HepG2 (cell line): ENCODE measurements at regions not wholly inside any gene's neighbourhood (a gene's known extent, or its start where the extent isn't known, plus 50 kb on each side); places are given as distances from the start of the nearest gene placed in this dataset.

Experiments
- ATAC-seq: fragments of 200-7000 bp; cut with Tn5 transposase; 3 replicates; pipeline ENCODE4 v1.9.1; 2020; ENCODE audit warnings: mild to moderate bottlenecking, moderate library complexity
- BruUV-seq: library from RNA; stranded (reverse); fragments of 400-500 nt; replicated peaks from 2 replicates; lab custom pipeline; 2021; lab: Mats Ljungman, UMichigan
- CTCF ChIA-PET: fragments of 300-600 bp; formaldehyde crosslinking; extraction: SDS; loops from one replicate; lab custom pipeline; 2021; ENCODE audit warnings: low total read pairs, inconsistent platforms, low intra/inter-chr PET ratio; lab: Yijun Ruan, JAX
- POLR2A ChIA-PET: fragments of 350-600 bp; sonication (Branson Sonifier 250); formaldehyde crosslinking; loops from one replicate; lab custom pipeline; 2020; ENCODE audit warnings: antibody characterized with exemption, inconsistent platforms; lab: Yijun Ruan, JAX
- DNase-seq: peaks from one replicate; pipeline ENCODE4 v3.0.0-alpha.2; 2015; ENCODE audit warnings: low spot score
- FAIRE-seq: peaks from 3 replicates; lab custom pipeline; 2011; peaks lifted over from hg19 to GRCh38; lab: Jason Lieb, UNC
- H2AFZ ChIP-seq: one replicate; pipeline ENCODE4 v1.6.1; 2011; ENCODE audit warnings: low read length, inconsistent platforms
- H3K27ac ChIP-seq: fragments of 300-600 bp; 3 replicates; pipeline ENCODE4 v1.8.0; 2011; ENCODE audit warnings: mixed run types, mild to moderate bottlenecking, mixed read lengths, low read length, inconsistent platforms; ENCODE audit not compliant: insufficient read depth; ENCODE audit errors: extremely low read length
- H3K27me3 ChIP-seq, 2 experiments: fragments of 200-600 bp in 1 of 2; 2 replicates in 1 of 2; 3 replicates in 1 of 2; pipeline versions ENCODE4 v1.6.0 to v1.8.0; 2011; ENCODE audit warnings: low read length in 2 of 2, mild to moderate bottlenecking in 2 of 2, moderate library complexity in 2 of 2, inconsistent platforms in 1 of 2; ENCODE audit not compliant: insufficient read depth in 2 of 2, control insufficient read depth in 1 of 2
- H3K36me3 ChIP-seq, 2 experiments: fragments of 200-600 bp in 1 of 2; replicated peaks in 1 of 2; 2 replicates in 1 of 2; 3 replicates in 1 of 2; pipeline versions ENCODE4 v1.5.1 to v1.8.0; 2011; ENCODE audit warnings: low read length in 2 of 2, inconsistent platforms in 1 of 2; ENCODE audit not compliant: insufficient read depth in 2 of 2, control insufficient read depth in 1 of 2
- H3K4me1 ChIP-seq: 2 replicates; pipeline ENCODE4 v1.5.1; 2012; ENCODE audit warnings: low read length, inconsistent platforms; ENCODE audit not compliant: insufficient read depth
- H3K4me2 ChIP-seq: 2 replicates; pipeline ENCODE4 v1.6.0; 2011; ENCODE audit warnings: low read depth, low read length, inconsistent platforms
- H3K4me3 ChIP-seq, 3 experiments: fragments of 200-600 bp in 1 of 3; sonication (generic), shearing (Covaris generic) in 1 of 3; replicated peaks in 1 of 3; 2 replicates each; pipeline ENCODE4 v1.5.1; 2011 to 2016; ENCODE audit warnings: low read length in 3 of 3, inconsistent platforms in 2 of 3, low read depth in 2 of 3, mild to moderate bottlenecking in 2 of 3, control low read depth in 1 of 3, mixed read lengths in 1 of 3; ENCODE audit not compliant: insufficient read depth in 1 of 3
- H3K79me2 ChIP-seq: one replicate; pipeline ENCODE4 v1.6.1; 2011; ENCODE audit warnings: low read length, inconsistent platforms; ENCODE audit not compliant: insufficient read depth
- H3K9ac ChIP-seq: 2 replicates; pipeline ENCODE4 v1.6.0; 2011; ENCODE audit warnings: mild to moderate bottlenecking, low read depth, low read length, inconsistent platforms; ENCODE audit not compliant: insufficient read depth
- H3K9me3 ChIP-seq: 2 replicates; pipeline ENCODE4 v1.5.1; 2012; ENCODE audit warnings: mild to moderate bottlenecking, low read length
- H4K20me1 ChIP-seq: 2 replicates; pipeline ENCODE4 v1.6.0; 2011; ENCODE audit warnings: inconsistent platforms, mild to moderate bottlenecking, low read length, moderate library complexity; ENCODE audit not compliant: insufficient read depth
- AHR ChIP-seq: IDR thresholded peaks from 2 replicates; pipeline ENCODE4 v1.6.1; 2018; ENCODE audit warnings: missing genetic modification reagents, missing compliant biosample characterization
- STAG1 ChIP-seq: sonication (generic); formaldehyde crosslinking; IDR thresholded peaks from 2 replicates; pipeline ENCODE4 v1.4.0; 2020; ENCODE audit warnings: missing genetic modification reagents
- ZNF264 ChIP-seq: sonication (generic); formaldehyde crosslinking; IDR thresholded peaks from 2 replicates; pipeline ENCODE4 v1.4.0; 2020; ENCODE audit warnings: missing genetic modification reagents
- ZNF441 ChIP-seq: sonication (generic); formaldehyde crosslinking; IDR thresholded peaks from 2 replicates; pipeline ENCODE4 v1.7.0; 2021; ENCODE audit warnings: missing genetic modification reagents, borderline replicate concordance
- WGBS: methylation state at CpG from one replicate; pipeline ENCODE4 v1.1.6; 2017; ENCODE audit warnings: low lambda C conversion rate; 5-methylcytosine and 5-hydroxymethylcytosine counted together
- in situ Hi-C: cut with HindIII; loops from 2 replicates; pipeline ENCODE4 v1.10.0; 2017; ENCODE audit warnings: low pct_unique_long_range_greater_than_20kb; ENCODE audit not compliant: extremely low pct_ligation_motif_present
- intact Hi-C: fragments of 100-400 bp; cut with micrococcal nuclease; formaldehyde crosslinking; loops from one replicate; pipeline ENCODE4 v1.10.0; 2022; ENCODE audit not compliant: unreplicated experiment
- TF ChIP-seq, protein P1 (sequence below): sonication (generic); formaldehyde crosslinking; IDR thresholded peaks from 2 replicates; pipeline ENCODE4 v1.5.0; 2020; ENCODE audit warnings: mild to moderate bottlenecking, low read depth, missing genetic modification reagents, borderline replicate concordance
- TF ChIP-seq, protein P2 (sequence below): sonication (generic); formaldehyde crosslinking; IDR thresholded peaks from 2 replicates; pipeline ENCODE4 v1.5.0; 2020; ENCODE audit warnings: mild to moderate bottlenecking, missing genetic modification reagents, moderate library complexity

DNA sequence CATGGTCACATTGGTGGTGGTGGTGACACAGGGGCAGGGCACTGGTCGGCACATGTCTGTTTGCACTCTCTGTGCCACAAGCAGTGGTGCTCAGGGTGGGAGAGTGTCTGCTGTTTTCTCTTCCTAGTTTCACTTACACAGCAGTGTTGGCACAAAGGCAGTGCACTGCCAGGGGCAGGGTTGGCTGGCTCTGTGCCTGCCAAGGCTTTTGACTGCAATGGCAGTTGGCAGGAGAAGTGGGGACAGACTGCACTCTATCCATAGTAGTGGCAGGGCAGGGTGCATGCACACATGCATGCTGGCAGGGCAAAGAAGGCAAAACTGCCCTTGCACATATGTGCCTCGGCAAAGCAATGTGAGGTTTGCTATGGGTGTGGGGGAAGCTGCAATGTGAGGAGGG lies 635.9 kb downstream of the SUCLG1 start:
- FAIRE-seq: no peak
- TF ChIP-seq, protein P1, sequence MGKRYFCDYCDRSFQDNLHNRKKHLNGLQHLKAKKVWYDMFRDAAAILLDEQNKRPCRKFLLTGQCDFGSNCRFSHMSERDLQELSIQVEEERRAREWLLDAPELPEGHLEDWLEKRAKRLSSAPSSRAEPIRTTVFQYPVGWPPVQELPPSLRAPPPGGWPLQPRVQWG (CRISPR knock-in tag): no peak
- TF ChIP-seq ZNF264 (no peak), ZNF441 (no peak)

DNA sequence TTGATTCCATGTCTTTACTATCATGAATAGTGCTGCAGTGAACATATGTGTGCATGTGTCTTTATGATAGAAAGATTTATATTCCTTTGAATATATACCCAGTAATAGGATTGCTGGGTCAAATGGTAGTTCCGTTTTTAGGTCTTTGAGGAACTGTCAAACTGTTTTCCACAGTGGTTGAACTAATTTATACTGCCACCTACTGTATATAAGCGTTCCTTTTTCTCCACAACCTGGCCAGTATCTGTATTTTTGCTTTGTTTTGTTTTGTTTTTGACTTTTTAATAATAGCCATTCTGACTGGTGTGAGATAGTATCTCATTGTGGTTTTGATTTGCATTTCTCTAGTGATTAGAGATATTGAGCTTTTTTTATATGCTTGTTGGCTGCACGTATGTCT lies 641.6 kb downstream of the SUCLG1 start:
- POLR2A ChIA-PET: no interaction called here
- no peak overlapping the region for H3K27ac ChIP-seq
- H3K27me3 ChIP-seq: no peaks in the 10 kb centered on the region
- H3K4me2 ChIP-seq: no peak overlapping the region
- no peak for DNase-seq
- H3K79me2 ChIP-seq: no peaks in the 10 kb centered on the region
- H3K4me3 ChIP-seq: no peak overlapping the region
- no peak overlapping the region for H3K9ac ChIP-seq
- CTCF ChIA-PET: no interaction called here
- H4K20me1 ChIP-seq: no peaks in the 10 kb centered on the region
- WGBS: 11% methylated on average over 3 of the region's 3 CpGs
- no peak overlapping the region for H2AFZ ChIP-seq
- ATAC-seq: peak; percentile 34; the same call in 1 of the 3 replicates
- FAIRE-seq: no peak
- H3K9me3 ChIP-seq: no peaks in the 10 kb centered on the region
- no peaks in the 10 kb centered on the region for H3K36me3 ChIP-seq
- TF ChIP-seq AHR: no peak
- TF ChIP-seq STAG1 (CRISPR knock-in tag): peak; percentile 67
- TF ChIP-seq, protein P2, sequence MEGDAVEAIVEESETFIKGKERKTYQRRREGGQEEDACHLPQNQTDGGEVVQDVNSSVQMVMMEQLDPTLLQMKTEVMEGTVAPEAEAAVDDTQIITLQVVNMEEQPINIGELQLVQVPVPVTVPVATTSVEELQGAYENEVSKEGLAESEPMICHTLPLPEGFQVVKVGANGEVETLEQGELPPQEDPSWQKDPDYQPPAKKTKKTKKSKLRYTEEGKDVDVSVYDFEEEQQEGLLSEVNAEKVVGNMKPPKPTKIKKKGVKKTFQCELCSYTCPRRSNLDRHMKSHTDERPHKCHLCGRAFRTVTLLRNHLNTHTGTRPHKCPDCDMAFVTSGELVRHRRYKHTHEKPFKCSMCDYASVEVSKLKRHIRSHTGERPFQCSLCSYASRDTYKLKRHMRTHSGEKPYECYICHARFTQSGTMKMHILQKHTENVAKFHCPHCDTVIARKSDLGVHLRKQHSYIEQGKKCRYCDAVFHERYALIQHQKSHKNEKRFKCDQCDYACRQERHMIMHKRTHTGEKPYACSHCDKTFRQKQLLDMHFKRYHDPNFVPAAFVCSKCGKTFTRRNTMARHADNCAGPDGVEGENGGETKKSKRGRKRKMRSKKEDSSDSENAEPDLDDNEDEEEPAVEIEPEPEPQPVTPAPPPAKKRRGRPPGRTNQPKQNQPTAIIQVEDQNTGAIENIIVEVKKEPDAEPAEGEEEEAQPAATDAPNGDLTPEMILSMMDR (CRISPR knock-in tag): peak; percentile 44
- no peaks in the 10 kb centered on the region for H3K4me1 ChIP-seq
- in situ Hi-C loops: no loop called here
- BruUV-seq: no TSS peak
- intact Hi-C loops: loop anchor here (5.0 kb wide), 1 partner anchor 1475 kb away; no protein-coding TSS in a partner anchor

More for the DNA sequence above, 635.9 kb downstream of the SUCLG1 start:
- Histone ChIP-seq H3K27ac (no peak overlapping the region), H3K9me3 (peaks cover 36% of the 10 kb centered on the region; the same call in 1 of the 2 replicates), H3K4me1 (no peaks in the 10 kb centered on the region), H2AFZ (no peak overlapping the region), H3K27me3 (no peaks in the 10 kb centered on the region), H4K20me1 (no peaks in the 10 kb centered on the region), H3K79me2 (no peaks in the 10 kb centered on the region), H3K4me3 (no peak overlapping the region), H3K36me3 (no peaks in the 10 kb centered on the region), H3K9ac (no peak overlapping the region), H3K4me2 (no peak overlapping the region)
- ATAC-seq (no peak), DNase-seq (no peak)
- in situ Hi-C loops (no loop called here), intact Hi-C loops (no loop called here)
- POLR2A ChIA-PET: no interaction called here
- no TSS peak for BruUV-seq
- WGBS: 14% methylated on average over 2 of the region's 2 CpGs
- CTCF ChIA-PET: no interaction called here
